RWPE2 (cell line): ENCODE measurements at regions not wholly inside any gene's neighbourhood (a gene's known extent, or its start where the extent isn't known, plus 50 kb on each side); places are given as distances from the start of the nearest gene placed in this dataset.

Experiments used
- ATAC-seq: fragments of 200-7000 bp; cut with Tn5 transposase; 3 replicates; pipeline ENCODE4 v1.9.1; 2021; ENCODE audit warnings: low read depth
- DNase-seq: peaks from one replicate; pipeline ENCODE4 v3.0.0-alpha.2; 2020; ENCODE audit warnings: low spot score
- H3K27ac ChIP-seq: fragments of 450-650 bp; 2 replicates; pipeline ENCODE4 v1.5.1; 2017; ENCODE audit warnings: mild to moderate bottlenecking; ENCODE audit not compliant: poor library complexity, severe bottlenecking
- H3K27me3 ChIP-seq: fragments of 250-450 bp; sonication (Bioruptor Pico); 2 replicates; pipeline ENCODE4 v1.5.1; 2021; ENCODE audit warnings: mild to moderate bottlenecking, moderate library complexity; ENCODE audit not compliant: insufficient read depth, poor library complexity, severe bottlenecking
- H3K36me3 ChIP-seq: fragments of 250-450 bp; sonication (Bioruptor Pico); 2 replicates; pipeline ENCODE4 v1.5.1; 2020; ENCODE audit warnings: low read depth, mild to moderate bottlenecking, moderate library complexity
- H3K4me1 ChIP-seq: fragments of 250-450 bp; sonication (Bioruptor Pico); 2 replicates; pipeline ENCODE4 v1.5.1; 2021; ENCODE audit warnings: mild to moderate bottlenecking, moderate library complexity; ENCODE audit not compliant: insufficient read depth, poor library complexity, severe bottlenecking
- H3K4me3 ChIP-seq: fragments of 250-450 bp; sonication (Bioruptor Pico); 2 replicates; pipeline ENCODE4 v1.5.1; 2021; ENCODE audit warnings: mild to moderate bottlenecking, moderate library complexity; ENCODE audit not compliant: severe bottlenecking
- H3K9me3 ChIP-seq: fragments of 250-450 bp; sonication (Bioruptor Pico); 2 replicates; pipeline ENCODE4 v1.5.1; 2021; ENCODE audit warnings: mild to moderate bottlenecking, moderate library complexity; ENCODE audit not compliant: severe bottlenecking
- CTCF ChIP-seq: fragments of 450-650 bp; IDR thresholded peaks from one replicate; pipeline ENCODE4 v1.5.1; 2017; ENCODE audit warnings: mild to moderate bottlenecking, moderate library complexity; ENCODE audit not compliant: poor library complexity, severe bottlenecking

- H3K36me3 ChIP-seq = no peaks in the 10 kb centered on the region
- H3K4me3 ChIP-seq = no peak overlapping the region
- no peaks in the 10 kb centered on the region for H3K9me3 ChIP-seq
- no peaks in the 10 kb centered on the region for H3K27me3 ChIP-seq
- H3K27ac ChIP-seq = no peak overlapping the region
- ATAC-seq = no peak
- DNase-seq = no peak
- no peaks in the 10 kb centered on the region for H3K4me1 ChIP-seq
- TF ChIP-seq CTCF = no peak
These were observed 582.2 kb downstream of the KIF4B start for GRCh38 chr5:155595791-155596190.

GRCh38 chr5:155598552-155598951, 585.0 kb downstream of the KIF4B start:
- Histone ChIP-seq H3K9me3 (no peaks in the 10 kb centered on the region), H3K36me3 (no peaks in the 10 kb centered on the region), H3K4me3 (no peak overlapping the region), H3K27ac (no peak overlapping the region), H3K4me1 (no peaks in the 10 kb centered on the region), H3K27me3 (no peaks in the 10 kb centered on the region)
- ATAC-seq (no peak), DNase-seq (no peak)
- TF ChIP-seq CTCF = no peak

GRCh38 chr5:155605920-155606319, 592.4 kb downstream of the KIF4B start:
- Histone ChIP-seq H3K27ac (no peak overlapping the region), H3K27me3 (no peaks in the 10 kb centered on the region), H3K4me1 (no peaks in the 10 kb centered on the region), H3K36me3 (no peaks in the 10 kb centered on the region), H3K4me3 (no peak overlapping the region), H3K9me3 (no peaks in the 10 kb centered on the region)
- ATAC-seq (no peak), DNase-seq (no peak)
- no peak for TF ChIP-seq CTCF

- H3K27me3 ChIP-seq = peaks cover 3% of the 10 kb centered on the region
- H3K9me3 ChIP-seq = no peaks in the 10 kb centered on the region
- no peak overlapping the region for H3K27ac ChIP-seq
- TF ChIP-seq CTCF = peak; percentile 81
- no peak for DNase-seq
- no peaks in the 10 kb centered on the region for H3K36me3 ChIP-seq
- ATAC-seq = 0 out of 3 replicates have a peak, but pooled peaks have one; percentile 34
- H3K4me1 ChIP-seq = no peaks in the 10 kb centered on the region
- no peak overlapping the region for H3K4me3 ChIP-seq
These were observed 603.3 kb downstream of the KIF4B start for GRCh38 chr5:155616779-155617392.

- no peak for TF ChIP-seq CTCF
- DNase-seq = no peak
These were observed 606.1 kb downstream of the KIF4B start for GRCh38 chr5:155619688-155620087.

More at GRCh38 chr5:155619688-155620087, 606.1 kb downstream of the KIF4B start:
- Histone ChIP-seq H3K27me3 (peaks cover 3% of the 10 kb centered on the region), H3K4me1 (no peaks in the 10 kb centered on the region), H3K27ac (no peak overlapping the region), H3K9me3 (no peaks in the 10 kb centered on the region), H3K36me3 (no peaks in the 10 kb centered on the region), H3K4me3 (no peak overlapping the region)
- ATAC-seq = no peak
